ENCODE measurements at regions not wholly inside any gene's neighbourhood (a gene's known extent, or its start where the extent isn't known, plus 50 kb on each side); places are given as distances from the start of the nearest gene placed in this dataset.

DNA sequence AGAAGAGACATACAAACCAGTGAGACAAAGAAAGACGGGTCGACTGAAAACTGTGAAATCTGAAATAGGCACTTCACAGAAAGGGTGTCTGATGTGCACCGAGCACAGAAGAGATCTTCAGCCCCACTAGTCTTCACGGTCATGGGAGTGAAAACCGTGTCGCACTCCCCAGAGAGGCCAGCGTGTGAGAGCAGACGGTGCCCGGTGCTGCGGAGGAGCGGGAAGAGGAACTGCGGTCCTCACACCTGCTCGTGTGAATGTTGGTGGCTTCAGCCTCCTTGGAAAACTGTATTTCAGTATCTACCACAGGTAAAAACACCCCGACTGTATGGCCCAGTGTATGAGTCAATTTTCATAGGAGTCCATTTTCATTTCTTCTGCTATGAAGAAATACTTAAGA lies 382.9 kb downstream of the BRD1 start:
- no peak overlapping the region for H3K27ac ChIP-seq
- DNase-seq (no peak), ATAC-seq (no peak)
- peaks cover 0 to 8% (median 6%) of the 10 kb centered on the region in 3 donors for H3K27me3 ChIP-seq (ENCODE audit: insufficient read depth in 3 of 3, low read length in 2 of 3)
- 63 to 77% (median 71%) methylated on average over 14 of the region's 14 CpGs for WGBS, 3 donors
- TF ChIP-seq, protein P1, sequence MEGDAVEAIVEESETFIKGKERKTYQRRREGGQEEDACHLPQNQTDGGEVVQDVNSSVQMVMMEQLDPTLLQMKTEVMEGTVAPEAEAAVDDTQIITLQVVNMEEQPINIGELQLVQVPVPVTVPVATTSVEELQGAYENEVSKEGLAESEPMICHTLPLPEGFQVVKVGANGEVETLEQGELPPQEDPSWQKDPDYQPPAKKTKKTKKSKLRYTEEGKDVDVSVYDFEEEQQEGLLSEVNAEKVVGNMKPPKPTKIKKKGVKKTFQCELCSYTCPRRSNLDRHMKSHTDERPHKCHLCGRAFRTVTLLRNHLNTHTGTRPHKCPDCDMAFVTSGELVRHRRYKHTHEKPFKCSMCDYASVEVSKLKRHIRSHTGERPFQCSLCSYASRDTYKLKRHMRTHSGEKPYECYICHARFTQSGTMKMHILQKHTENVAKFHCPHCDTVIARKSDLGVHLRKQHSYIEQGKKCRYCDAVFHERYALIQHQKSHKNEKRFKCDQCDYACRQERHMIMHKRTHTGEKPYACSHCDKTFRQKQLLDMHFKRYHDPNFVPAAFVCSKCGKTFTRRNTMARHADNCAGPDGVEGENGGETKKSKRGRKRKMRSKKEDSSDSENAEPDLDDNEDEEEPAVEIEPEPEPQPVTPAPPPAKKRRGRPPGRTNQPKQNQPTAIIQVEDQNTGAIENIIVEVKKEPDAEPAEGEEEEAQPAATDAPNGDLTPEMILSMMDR (IDR thresholded peaks at IDR 0.05) = no peak
- H3K4me3 ChIP-seq = no peak overlapping the region
- no peaks in the 10 kb centered on the region for H3K4me1 ChIP-seq
- intact Hi-C loops (cut with DNase I) = no loop called here
- no peaks in the 10 kb centered on the region for H3K36me3 ChIP-seq (ENCODE audit: insufficient read depth in 1 of 2, low read depth in 1 of 2)
- no peaks in the 10 kb centered on the region for H3K9me3 ChIP-seq

DNA sequence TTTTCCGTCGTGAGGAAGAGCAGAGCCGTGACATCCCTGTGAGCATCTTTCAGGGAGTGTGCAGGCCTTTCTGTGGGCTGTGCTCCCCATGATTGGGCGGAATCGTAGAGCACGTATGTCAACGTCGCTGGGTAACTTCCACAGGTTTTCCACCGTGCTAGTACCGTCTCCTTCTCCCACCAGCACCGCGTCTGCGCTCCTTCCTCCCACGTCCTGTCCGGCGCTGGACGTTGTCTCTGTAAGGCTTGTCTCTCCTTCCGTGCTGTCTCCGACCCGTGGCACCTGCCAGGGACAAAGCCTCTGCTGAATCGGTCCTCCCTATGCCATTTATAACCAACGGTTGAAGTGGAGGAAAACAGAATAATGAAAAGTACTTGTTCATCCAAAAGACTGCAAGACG lies 386.7 kb downstream of the BRD1 start:
- Histone ChIP-seq H3K27me3 (ENCODE audit: insufficient read depth in 3 of 3, low read length in 2 of 3) (peaks cover 0 to 3% (median 0%) of the 10 kb centered on the region in 3 donors), H3K4me3 (no peak overlapping the region), H3K9me3 (no peaks in the 10 kb centered on the region), H3K27ac (no peak overlapping the region), H3K4me1 (no peaks in the 10 kb centered on the region), H3K36me3 (ENCODE audit: insufficient read depth in 1 of 2, low read depth in 1 of 2) (no peaks in the 10 kb centered on the region)
- DNase-seq (no peak), ATAC-seq (no peak)
- TF ChIP-seq, protein P1 (IDR thresholded peaks at IDR 0.05) = no peak
- 84 to 92% (median 91%) methylated on average over 23 of the region's 23 CpGs for WGBS, 3 donors
- intact Hi-C loops (cut with DNase I) = no loop called here

DNA sequence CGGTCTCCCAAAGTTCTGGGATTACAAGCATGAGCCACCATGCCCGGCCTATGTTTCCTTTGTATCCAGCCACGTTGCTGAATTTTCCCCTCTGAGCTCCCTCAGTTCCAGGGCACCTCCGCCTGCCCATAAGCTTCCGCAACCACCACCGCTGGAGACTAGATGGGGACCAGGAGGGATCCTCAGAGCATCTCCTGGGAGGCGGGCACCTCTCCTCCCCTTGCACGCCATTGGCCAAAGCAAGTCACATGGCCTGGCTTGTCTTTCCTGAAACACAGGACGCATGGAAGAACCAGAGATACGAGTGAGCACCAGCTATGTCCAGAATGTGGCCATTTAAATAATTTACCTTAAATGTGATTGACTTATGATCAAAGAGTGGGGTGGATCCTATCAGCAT lies 388.3 kb downstream of the BRD1 start:
- no peak for DNase-seq
- intact Hi-C loops (cut with DNase I) = no loop called here
- Histone ChIP-seq H3K9me3 (no peaks in the 10 kb centered on the region), H3K27ac (no peak overlapping the region), H3K4me1 (no peaks in the 10 kb centered on the region), H3K36me3 (ENCODE audit: insufficient read depth in 1 of 2, low read depth in 1 of 2) (no peaks in the 10 kb centered on the region), H3K4me3 (no peak overlapping the region), H3K27me3 (ENCODE audit: insufficient read depth in 3 of 3, low read length in 2 of 3) (peaks cover 0 to 3% (median 0%) of the 10 kb centered on the region in 3 donors)
- ATAC-seq = no peak
- TF ChIP-seq, protein P1 (IDR thresholded peaks at IDR 0.05) = no peak
- WGBS, 3 donors = 80 to 87% (median 83%) methylated on average over 10 of the region's 10 CpGs

DNA sequence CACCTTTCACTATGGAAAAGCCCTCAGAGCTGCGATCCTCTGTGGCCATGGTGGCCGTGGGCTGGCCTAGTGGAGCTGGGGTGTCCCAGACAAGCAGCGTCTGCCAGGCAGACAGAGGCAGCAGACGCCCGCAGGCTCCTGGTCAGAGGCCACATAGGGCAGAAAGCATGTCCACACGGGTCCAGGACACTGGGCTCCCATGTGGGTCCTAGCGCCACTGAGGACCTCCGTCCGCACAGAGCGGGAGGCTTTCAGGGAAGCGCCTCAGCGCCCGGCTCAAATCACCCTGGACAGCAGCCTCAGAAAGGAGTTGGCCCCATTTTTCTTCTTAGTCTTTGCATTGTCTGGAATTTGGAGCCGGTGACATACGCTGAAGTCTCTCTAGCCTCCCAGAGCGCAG lies 389.7 kb downstream of the BRD1 start:
- H3K27ac ChIP-seq = no peak overlapping the region
- H3K36me3 ChIP-seq (ENCODE audit: insufficient read depth in 1 of 2, low read depth in 1 of 2) = no peaks in the 10 kb centered on the region
- TF ChIP-seq, protein P1 (IDR thresholded peaks at IDR 0.05) = no peak
- H3K4me3 ChIP-seq = no peak overlapping the region
- intact Hi-C loops (cut with DNase I) = no loop called here
- no peaks in the 10 kb centered on the region for H3K9me3 ChIP-seq
- H3K4me1 ChIP-seq = no peaks in the 10 kb centered on the region
- ATAC-seq (no peak), DNase-seq (no peak)
- WGBS, 3 donors = 76 to 82% (median 77%) methylated on average over 16 of the region's 16 CpGs
- peaks cover 0 to 3% (median 3%) of the 10 kb centered on the region in 3 donors for H3K27me3 ChIP-seq (ENCODE audit: insufficient read depth in 3 of 3, low read length in 2 of 3)

DNA sequence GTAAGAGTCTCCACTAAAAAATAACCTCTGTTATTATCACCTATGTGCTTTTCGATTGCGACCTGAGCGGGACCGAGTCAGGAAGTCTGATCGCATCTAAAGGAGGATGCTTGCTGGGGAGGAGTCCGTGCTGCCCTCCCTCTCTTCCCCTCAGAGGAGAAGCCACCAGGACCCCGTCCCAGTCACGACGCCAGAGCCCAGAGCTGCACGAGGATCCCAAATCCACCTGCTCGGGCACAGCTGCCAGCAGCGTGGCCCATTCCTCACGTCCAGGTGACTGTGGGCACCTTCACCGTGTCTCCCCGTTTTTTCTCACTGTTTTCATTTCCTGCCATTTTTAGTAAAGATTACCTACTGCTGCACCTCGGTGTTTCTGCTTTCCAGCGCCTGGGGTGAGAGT lies 390.3 kb downstream of the BRD1 start:
- DNase-seq (no peak), ATAC-seq (no peak)
- Histone ChIP-seq H3K4me3 (no peak overlapping the region), H3K36me3 (ENCODE audit: insufficient read depth in 1 of 2, low read depth in 1 of 2) (no peaks in the 10 kb centered on the region), H3K27me3 (ENCODE audit: insufficient read depth in 3 of 3, low read length in 2 of 3) (peaks cover 0 to 5% (median 3%) of the 10 kb centered on the region in 3 donors), H3K9me3 (no peaks in the 10 kb centered on the region), H3K27ac (no peak overlapping the region), H3K4me1 (no peaks in the 10 kb centered on the region)
- TF ChIP-seq, protein P1 (IDR thresholded peaks at IDR 0.05) = no peak
- 78 to 80% (median 79%) methylated on average over 17 of the region's 17 CpGs for WGBS, 3 donors
- intact Hi-C loops (cut with DNase I) = no loop called here

Data from psoas muscle (tissue), 7 donors.